B cell (primary cell): ENCODE measurements at regions not wholly inside any gene's neighbourhood (a gene's known extent, or its start where the extent isn't known, plus 50 kb on each side); places are given as distances from the start of the nearest gene placed in this dataset.

Experiments
- ATAC-seq: fragments of 200-7000 bp; cut with Tn5 transposase; one replicate; pipeline ENCODE4 v1.10.0; 2021; ENCODE audit warnings: low read depth, mild to moderate bottlenecking, moderate number of reproducible peaks, moderate library complexity
- CTCF ChIA-PET: fragments of 350-600 bp; sonication (Branson Sonifier 250); formaldehyde crosslinking; loops from one replicate; lab custom pipeline; 2021; ENCODE audit warnings: antibody characterized with exemption, inconsistent platforms; lab: Charles Lee
- POLR2A ChIA-PET: fragments of 350-600 bp; sonication (Branson Sonifier 250); formaldehyde crosslinking; loops from one replicate; lab custom pipeline; 2021; ENCODE audit warnings: antibody characterized with exemption; lab: Charles Lee
- DNase-seq: peaks from one replicate; pipeline ENCODE4 v3.0.0; 2013
- H2AFZ ChIP-seq: 2 replicates; pipeline ENCODE4 v1.6.1; 2012; ENCODE audit warnings: mild to moderate bottlenecking, low read depth, low read length; ENCODE audit not compliant: insufficient read depth, poor library complexity, severe bottlenecking
- H3K27ac ChIP-seq, 2 donors: 1 replicate in 1 of 2; 2 replicates in 1 of 2; pipeline ENCODE4 v1.5.1; 2012 to 2013; ENCODE audit warnings: low read length in 2 of 2, mild to moderate bottlenecking in 2 of 2, moderate library complexity in 1 of 2
- H3K27me3 ChIP-seq, 4 experiments: fragments of 200-600 bp in 1 of 4; sonication (generic) in 1 of 4; replicated peaks in 1 of 4; 1 replicate in 2 of 4; 2 replicates in 2 of 4; pipeline versions ENCODE4 v1.6.1 to v1.7.0; 2013 to 2016; ENCODE audit warnings: low read length in 3 of 4, mild to moderate bottlenecking in 2 of 4, mixed read lengths in 1 of 4, moderate library complexity in 1 of 4; ENCODE audit not compliant: insufficient read depth in 4 of 4, control insufficient read depth in 3 of 4; ENCODE audit errors: control extremely low read depth in 1 of 4
- H3K36me3 ChIP-seq, 2 experiments: replicated peaks in 1 of 2; 1 replicate in 1 of 2; 2 replicates in 1 of 2; pipeline versions ENCODE4 v1.6.1 to v1.7.1; 2013; ENCODE audit warnings: low read length in 1 of 2; ENCODE audit not compliant: insufficient read depth in 2 of 2, control insufficient read depth in 1 of 2; ENCODE audit errors: control extremely low read depth in 1 of 2, extremely low read depth in 1 of 2
- H3K4me1 ChIP-seq, 2 donors: fragments of 200-600 bp in 1 of 2; sonication (generic) in 1 of 2; 1 replicate in 1 of 2; 2 replicates in 1 of 2; pipeline versions ENCODE4 v1.5.1 to v1.6.1; 2013 to 2017; ENCODE audit warnings: low read length in 2 of 2; ENCODE audit not compliant: control insufficient read depth in 2 of 2, insufficient read depth in 2 of 2
- H3K4me2 ChIP-seq: replicated peaks from 2 replicates; pipeline ENCODE3; 2012; ENCODE audit warnings: mild to moderate bottlenecking, low read depth, low read length; ENCODE audit not compliant: poor library complexity, severe bottlenecking
- H3K4me3 ChIP-seq, 5 experiments: fragments of 200-600 bp in 1 of 5; sonication (generic) in 1 of 5; 1 replicate in 3 of 5; 2 replicates in 2 of 5; pipeline versions ENCODE4 v1.5.1 to v1.7.0; 2011 to 2016; ENCODE audit warnings: low read length in 4 of 5, mild to moderate bottlenecking in 4 of 5, low read depth in 2 of 5, control low read depth in 1 of 5, moderate library complexity in 1 of 5; ENCODE audit not compliant: insufficient read depth in 1 of 5; ENCODE audit errors: control extremely low read depth in 1 of 5, extremely low read depth in 1 of 5
- H3K79me2 ChIP-seq: fragments of 200-600 bp; sonication (generic); one replicate; pipeline ENCODE4 v1.6.0; 2016; ENCODE audit warnings: low read length; ENCODE audit not compliant: control insufficient read depth, insufficient read depth
- H3K9ac ChIP-seq: fragments of 200-600 bp; sonication (generic); 2 replicates; pipeline ENCODE4 v1.6.1; 2017; ENCODE audit warnings: mild to moderate bottlenecking, low read length, moderate library complexity
- H3K9me3 ChIP-seq, 3 donors: one replicate each; pipeline versions ENCODE4 v1.6.1 to v1.7.1; 2013; ENCODE audit warnings: low read length in 2 of 3; ENCODE audit not compliant: control insufficient read depth in 2 of 3, insufficient read depth in 1 of 3; ENCODE audit errors: control extremely low read depth in 1 of 3
- H4K20me1 ChIP-seq: 2 replicates; pipeline ENCODE4 v1.6.0; 2012; ENCODE audit warnings: mild to moderate bottlenecking, low read length; ENCODE audit not compliant: insufficient read depth, control insufficient read depth, poor library complexity, severe bottlenecking
- H3K27ac Mint-ChIP-seq: one replicate; pipeline ENCODE4 v1.8.0; 2021; ENCODE audit warnings: mixed read lengths
- H3K27me3 Mint-ChIP-seq: one replicate; pipeline ENCODE4 v1.8.0; 2021; ENCODE audit warnings: mixed read lengths
- H3K4me1 Mint-ChIP-seq: one replicate; pipeline ENCODE4 v1.8.0; 2021; ENCODE audit warnings: mixed read lengths
- H3K4me3 Mint-ChIP-seq: one replicate; pipeline ENCODE4 v1.8.0; 2021; ENCODE audit warnings: mixed read lengths
- H3K9me3 Mint-ChIP-seq: one replicate; pipeline ENCODE4 v1.8.0; 2022; ENCODE audit warnings: mixed read lengths; ENCODE audit not compliant: insufficient read depth
- EZH2 ChIP-seq: IDR thresholded peaks from 2 replicates; pipeline ENCODE4 v1.6.1; 2012; ENCODE audit warnings: borderline replicate concordance, low read depth, mild to moderate bottlenecking, moderate library complexity, low read length; ENCODE audit not compliant: insufficient read depth, poor library complexity, severe bottlenecking
- WGBS: methylation state at CpG from one replicate; pipeline ENCODE4 v1.1.5; 2013; ENCODE audit warnings: missing lambda C conversion rate; ENCODE audit not compliant: insufficient coverage; 5-methylcytosine and 5-hydroxymethylcytosine counted together
- intact Hi-C: fragments of 100-400 bp; cut with micrococcal nuclease; formaldehyde crosslinking; loops from one replicate; pipeline ENCODE4 v1.10.0; 2022
- TF ChIP-seq, protein P1 (sequence below): fragments of 200-600 bp; IDR thresholded peaks from one replicate; pipeline ENCODE4 v1.8.0; 2022; ENCODE audit warnings: antibody characterized with exemption, mild to moderate bottlenecking

DNA sequence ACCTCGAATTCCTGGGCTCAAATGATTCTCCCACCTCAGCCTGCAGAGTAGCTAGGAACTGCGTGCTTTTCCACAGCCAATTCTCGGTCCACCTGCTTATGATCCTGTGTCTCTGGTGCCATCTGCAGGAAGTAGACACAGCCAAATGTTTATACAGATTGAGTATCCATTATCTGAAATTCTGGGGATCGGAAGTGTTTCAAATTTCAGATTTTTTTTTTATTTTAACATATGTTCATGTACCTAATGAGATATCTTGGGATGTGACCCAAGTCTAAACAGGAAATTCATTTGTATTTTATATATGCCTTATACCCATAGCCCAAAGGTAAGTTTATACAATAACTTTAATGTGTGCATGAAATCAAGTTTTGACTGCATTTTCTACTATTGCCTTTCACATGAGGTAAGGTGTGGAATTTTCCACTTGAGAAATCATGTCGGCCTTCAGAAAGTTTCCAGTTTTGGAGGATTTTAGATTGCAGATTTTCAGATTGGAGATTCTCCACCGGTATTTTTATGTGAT is 89.5 kb downstream of the ESM1 start:
- H3K9me3 ChIP-seq, result no peaks in the 10 kb centered on the region
- ATAC-seq, result no peak
- Mint-ChIP-seq H3K9me3 (no peaks in the 10 kb centered on the region), H3K27me3 (peaks cover 70% of the 10 kb centered on the region), H3K4me1 (peaks cover 3% of the 10 kb centered on the region), H3K4me3 (no peak overlapping the region), H3K27ac (no peak overlapping the region)
- no peak overlapping the region for H3K27ac ChIP-seq
- no peak overlapping the region for H3K4me3 ChIP-seq
- H3K4me2 ChIP-seq, result no peak overlapping the region
- CTCF ChIA-PET, result interaction anchor here (0.9 to 1.4 kb wide), 3 partner anchors 28 to 406 kb away, joined by 3 to 6 read pairs (median 3); partner anchors contain the start of gene SNX18
- H3K36me3 ChIP-seq, result no peaks in the 10 kb centered on the region
- H3K4me1 ChIP-seq, result no peaks in the 10 kb centered on the region
- POLR2A ChIA-PET, result no interaction called here
- WGBS, result 44% methylated on average over 4 of the region's 6 CpGs
- DNase-seq, result no peak
- intact Hi-C loops, result no loop called here
- H2AFZ ChIP-seq, result no peak overlapping the region
- TF ChIP-seq, protein P1, sequence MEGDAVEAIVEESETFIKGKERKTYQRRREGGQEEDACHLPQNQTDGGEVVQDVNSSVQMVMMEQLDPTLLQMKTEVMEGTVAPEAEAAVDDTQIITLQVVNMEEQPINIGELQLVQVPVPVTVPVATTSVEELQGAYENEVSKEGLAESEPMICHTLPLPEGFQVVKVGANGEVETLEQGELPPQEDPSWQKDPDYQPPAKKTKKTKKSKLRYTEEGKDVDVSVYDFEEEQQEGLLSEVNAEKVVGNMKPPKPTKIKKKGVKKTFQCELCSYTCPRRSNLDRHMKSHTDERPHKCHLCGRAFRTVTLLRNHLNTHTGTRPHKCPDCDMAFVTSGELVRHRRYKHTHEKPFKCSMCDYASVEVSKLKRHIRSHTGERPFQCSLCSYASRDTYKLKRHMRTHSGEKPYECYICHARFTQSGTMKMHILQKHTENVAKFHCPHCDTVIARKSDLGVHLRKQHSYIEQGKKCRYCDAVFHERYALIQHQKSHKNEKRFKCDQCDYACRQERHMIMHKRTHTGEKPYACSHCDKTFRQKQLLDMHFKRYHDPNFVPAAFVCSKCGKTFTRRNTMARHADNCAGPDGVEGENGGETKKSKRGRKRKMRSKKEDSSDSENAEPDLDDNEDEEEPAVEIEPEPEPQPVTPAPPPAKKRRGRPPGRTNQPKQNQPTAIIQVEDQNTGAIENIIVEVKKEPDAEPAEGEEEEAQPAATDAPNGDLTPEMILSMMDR, result no peak
- no peak for TF ChIP-seq EZH2
- H3K79me2 ChIP-seq, result no peaks in the 10 kb centered on the region
- H3K27me3 ChIP-seq, result peaks cover 0 to 39% (median 15%) of the 10 kb centered on the region in 4 experiments
- H4K20me1 ChIP-seq, result no peaks in the 10 kb centered on the region
- H3K9ac ChIP-seq, result no peak overlapping the region

DNA sequence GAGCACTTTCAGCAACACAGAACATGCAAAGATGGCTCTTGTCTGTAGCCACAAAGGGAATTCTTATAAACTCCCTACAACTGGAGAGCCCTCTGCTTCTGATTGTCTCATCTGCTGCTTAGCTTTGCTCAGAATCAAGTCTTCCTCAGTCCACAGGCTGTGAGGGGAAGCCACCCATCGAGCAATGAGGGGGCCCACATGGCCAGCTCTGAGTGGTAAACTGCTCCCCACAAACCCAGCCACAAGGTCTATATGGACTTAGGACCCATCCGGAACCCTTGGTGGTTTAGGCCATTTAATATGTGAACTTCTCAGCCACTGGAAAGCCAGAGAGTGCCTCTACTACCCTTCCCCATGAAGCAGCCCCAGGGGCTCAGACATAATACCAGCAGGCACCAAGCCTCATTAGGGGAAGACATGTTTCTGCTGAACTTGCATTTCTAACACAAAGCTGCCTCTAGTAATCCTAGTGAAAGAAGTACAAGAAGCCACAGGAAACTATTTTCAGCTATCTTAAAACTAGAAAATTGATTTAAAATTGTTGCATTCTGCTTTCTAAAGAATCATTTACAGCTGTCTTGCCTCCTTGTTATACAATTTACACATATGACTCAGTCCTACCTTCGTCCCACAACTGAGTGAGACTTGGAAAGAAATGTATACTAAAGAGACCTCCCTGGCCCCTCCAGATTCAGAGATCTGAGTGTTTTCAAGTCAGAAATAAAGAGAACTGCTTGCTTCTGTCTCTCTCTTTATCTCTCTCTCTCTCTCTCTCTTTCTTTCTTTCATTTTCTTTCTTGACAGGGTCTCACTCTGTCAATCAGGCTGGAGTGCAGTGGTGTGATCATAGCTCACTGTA is 90.2 kb downstream of the ESM1 start:
- TF ChIP-seq, protein P1, result no peak
- no peak for TF ChIP-seq EZH2
- CTCF ChIA-PET, result interaction anchor here (0.9 to 1.4 kb wide), 4 partner anchors 8 to 405 kb away, joined by 3 to 6 read pairs (median 4); partner anchors contain the start of gene SNX18
- Histone ChIP-seq H3K36me3 (no peaks in the 10 kb centered on the region), H3K79me2 (no peaks in the 10 kb centered on the region), H2AFZ (no peak overlapping the region), H3K9me3 (no peaks in the 10 kb centered on the region), H3K27ac (no peak overlapping the region), H3K4me2 (no peak overlapping the region), H3K4me1 (no peaks in the 10 kb centered on the region), H3K9ac (no peak overlapping the region), H4K20me1 (no peaks in the 10 kb centered on the region), H3K4me3 (no peak overlapping the region), H3K27me3 (peaks cover 0 to 38% (median 14%) of the 10 kb centered on the region in 4 experiments)
- intact Hi-C loops, result no loop called here
- DNase-seq (no peak), ATAC-seq (no peak)
- no peak overlapping the region for H3K4me3 Mint-ChIP-seq
- H3K27ac Mint-ChIP-seq, result no peak overlapping the region
- H3K27me3 Mint-ChIP-seq, result peaks cover 68% of the 10 kb centered on the region
- POLR2A ChIA-PET, result no interaction called here
- H3K4me1 Mint-ChIP-seq, result peaks cover 3% of the 10 kb centered on the region
- 75% methylated on average over 2 of the region's 3 CpGs for WGBS
- H3K9me3 Mint-ChIP-seq, result no peaks in the 10 kb centered on the region
